ENCODE measurements at regions not wholly inside any gene's neighbourhood (a gene's known extent, or its start where the extent isn't known, plus 50 kb on each side); places are given as distances from the start of the nearest gene placed in this dataset.

- TF ChIP-seq CTCF (IDR thresholded peaks at IDR 0.05) (no peak), POLR2A (IDR thresholded peaks at IDR 0.05) (no peak)
These were observed 59.4 kb upstream of the SIX2 start for GRCh38 chr2:45068571-45069140.

All from ovary (tissue), 3 donors.